ACC112 (cell line): ENCODE measurements at regions not wholly inside any gene's neighbourhood (a gene's known extent, or its start where the extent isn't known, plus 50 kb on each side); places are given as distances from the start of the nearest gene placed in this dataset.

Experiments used
- H2AFZ ChIP-seq: fragments of 200-600 bp; sonication (generic); one replicate; pipeline ENCODE4 v1.6.0; 2017; ENCODE audit warnings: antibody characterized with exemption, low read length; ENCODE audit not compliant: unreplicated experiment
- H3K27ac ChIP-seq: fragments of 200-600 bp; sonication (generic); 2 replicates; pipeline ENCODE4 v1.5.1; 2014; ENCODE audit warnings: low read depth, mild to moderate bottlenecking, antibody characterized with exemption, low read length, moderate library complexity
- H3K27me3 ChIP-seq: fragments of 200-600 bp; sonication (generic); 2 replicates; pipeline ENCODE4 v1.6.1; 2014; ENCODE audit warnings: mild to moderate bottlenecking, antibody characterized with exemption, low read length, moderate library complexity, mixed read lengths; ENCODE audit not compliant: insufficient read depth
- H3K36me3 ChIP-seq: fragments of 200-600 bp; sonication (generic); 2 replicates; pipeline ENCODE4 v1.6.1; 2016; ENCODE audit warnings: mild to moderate bottlenecking, antibody characterized with exemption, low read length, moderate library complexity, mixed read lengths; ENCODE audit not compliant: insufficient read depth
- H3K4me1 ChIP-seq: fragments of 200-600 bp; sonication (generic); one replicate; pipeline ENCODE4 v1.6.1; 2016; ENCODE audit warnings: low read length, mixed read lengths; ENCODE audit not compliant: insufficient read depth, unreplicated experiment, control insufficient read depth
- H3K4me3 ChIP-seq: fragments of 200-600 bp; sonication (generic); 2 replicates; pipeline ENCODE4 v1.5.1; 2014; ENCODE audit warnings: mild to moderate bottlenecking, low read depth, low read length
- H3K79me2 ChIP-seq: fragments of 200-600 bp; sonication (generic); one replicate; pipeline ENCODE4 v1.6.0; 2016; ENCODE audit warnings: low read length; ENCODE audit not compliant: control insufficient read depth, unreplicated experiment, insufficient read depth

- Histone ChIP-seq H3K27ac (no peak overlapping the region), H3K27me3 (peaks cover 13% of the 10 kb centered on the region), H3K4me1 (no peaks in the 10 kb centered on the region), H2AFZ (no peak overlapping the region), H3K79me2 (no peaks in the 10 kb centered on the region), H3K36me3 (no peaks in the 10 kb centered on the region), H3K4me3 (no peak overlapping the region)
Observed at GRCh38 chr10:124212702-124213101, 119.3 kb upstream of the CHST15 start.

DNA sequence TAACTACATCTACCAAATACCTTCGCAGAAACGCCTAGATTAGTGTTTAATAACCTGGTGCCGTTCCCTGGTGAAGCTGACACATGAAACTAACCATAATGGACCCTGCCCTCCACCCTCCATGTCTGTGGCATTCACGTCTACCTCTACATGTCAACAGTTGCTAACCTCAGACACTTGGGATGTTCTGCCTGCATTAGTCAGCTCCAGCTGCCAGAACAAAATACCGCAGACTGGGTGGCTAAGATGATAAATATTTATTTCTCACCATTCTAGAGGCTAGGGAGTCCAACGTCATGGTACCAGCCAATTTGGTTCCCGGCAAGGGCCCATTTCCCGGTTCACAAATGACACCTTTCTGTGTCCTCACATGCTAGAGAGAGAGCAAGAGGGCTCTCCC is 118.5 kb upstream of the CHST15 start:
- no peaks in the 10 kb centered on the region for H3K4me1 ChIP-seq
- H3K4me3 ChIP-seq, result no peak overlapping the region
- no peaks in the 10 kb centered on the region for H3K79me2 ChIP-seq
- no peak overlapping the region for H3K27ac ChIP-seq
- H3K27me3 ChIP-seq, result peaks cover 6% of the 10 kb centered on the region
- H2AFZ ChIP-seq, result no peak overlapping the region
- H3K36me3 ChIP-seq, result no peaks in the 10 kb centered on the region

GRCh38 chr10:124210263-124210662 is 116.9 kb upstream of the CHST15 start:
- no peaks in the 10 kb centered on the region for H3K27me3 ChIP-seq
- H2AFZ ChIP-seq, result no peak overlapping the region
- H3K79me2 ChIP-seq, result no peaks in the 10 kb centered on the region
- H3K36me3 ChIP-seq, result no peaks in the 10 kb centered on the region
- no peaks in the 10 kb centered on the region for H3K4me1 ChIP-seq
- no peak overlapping the region for H3K27ac ChIP-seq
- H3K4me3 ChIP-seq, result no peak overlapping the region

GRCh38 chr10:124207391-124207790 is 114.0 kb upstream of the CHST15 start:
- H3K4me3 ChIP-seq, result no peak overlapping the region
- no peaks in the 10 kb centered on the region for H3K79me2 ChIP-seq
- H3K27ac ChIP-seq, result no peak overlapping the region
- H3K36me3 ChIP-seq, result no peaks in the 10 kb centered on the region
- no peak overlapping the region for H2AFZ ChIP-seq
- no peaks in the 10 kb centered on the region for H3K4me1 ChIP-seq
- no peaks in the 10 kb centered on the region for H3K27me3 ChIP-seq

DNA sequence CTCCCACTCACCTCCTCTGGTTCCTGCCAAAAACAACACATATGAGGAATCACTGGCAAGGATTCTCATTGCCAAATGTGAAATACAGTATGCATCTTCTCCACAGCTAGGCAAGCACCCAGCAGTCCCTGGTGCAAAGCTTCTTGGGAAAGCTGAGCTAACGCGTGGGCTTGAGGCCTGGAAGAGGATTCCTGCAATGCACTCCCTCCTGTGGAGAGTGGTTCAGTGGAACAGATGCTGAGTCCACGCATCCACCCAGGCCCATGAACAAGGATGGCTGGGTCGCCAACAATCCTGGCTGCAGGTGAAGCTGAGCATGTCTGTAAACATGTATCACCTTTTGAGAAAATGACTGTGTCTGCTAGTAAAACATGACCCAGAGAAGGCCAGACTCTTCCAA is 113.2 kb upstream of the CHST15 start:
- Histone ChIP-seq H3K4me3 (no peak overlapping the region), H3K4me1 (no peaks in the 10 kb centered on the region)

GRCh38 chr10:124205432-124205831 is 112.0 kb upstream of the CHST15 start:
- H2AFZ ChIP-seq, result no peak overlapping the region
- no peak overlapping the region for H3K27ac ChIP-seq
- H3K79me2 ChIP-seq, result no peaks in the 10 kb centered on the region
- no peaks in the 10 kb centered on the region for H3K4me1 ChIP-seq
- no peaks in the 10 kb centered on the region for H3K36me3 ChIP-seq
- H3K4me3 ChIP-seq, result no peak overlapping the region
- no peaks in the 10 kb centered on the region for H3K27me3 ChIP-seq

More for the DNA sequence above, 113.2 kb upstream of the CHST15 start:
- Histone ChIP-seq H3K27ac (no peak overlapping the region), H3K27me3 (no peaks in the 10 kb centered on the region), H3K79me2 (no peaks in the 10 kb centered on the region), H3K36me3 (no peaks in the 10 kb centered on the region), H2AFZ (no peak overlapping the region)

DNA sequence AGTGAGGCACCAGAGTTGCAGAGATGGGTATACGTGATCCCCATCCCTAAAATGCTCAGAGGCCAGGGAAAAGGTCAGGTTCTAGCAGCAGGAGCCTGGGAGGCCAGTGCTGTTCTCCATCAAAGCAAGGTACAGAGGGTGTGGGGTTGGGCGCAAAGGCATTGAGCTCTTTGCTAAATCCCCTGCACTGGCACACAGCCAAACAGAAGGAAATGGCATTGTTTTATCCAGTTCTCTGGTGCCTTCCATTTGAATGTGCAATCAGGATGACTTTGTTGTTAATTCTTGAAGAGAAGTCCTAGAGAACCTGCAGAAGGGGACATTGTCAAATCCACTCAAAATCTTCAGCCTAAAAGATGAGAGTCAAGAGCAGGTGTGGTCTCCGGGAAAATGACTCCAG is 111.3 kb upstream of the CHST15 start:
- no peak overlapping the region for H3K4me3 ChIP-seq
- no peaks in the 10 kb centered on the region for H3K27me3 ChIP-seq
- H2AFZ ChIP-seq, result no peak overlapping the region
- no peak overlapping the region for H3K27ac ChIP-seq
- H3K79me2 ChIP-seq, result no peaks in the 10 kb centered on the region
- H3K4me1 ChIP-seq, result no peaks in the 10 kb centered on the region
- H3K36me3 ChIP-seq, result no peaks in the 10 kb centered on the region

- Histone ChIP-seq H3K27ac (no peak overlapping the region), H3K36me3 (no peaks in the 10 kb centered on the region), H3K4me3 (no peak overlapping the region), H3K27me3 (no peaks in the 10 kb centered on the region), H3K79me2 (no peaks in the 10 kb centered on the region), H2AFZ (no peak overlapping the region), H3K4me1 (no peaks in the 10 kb centered on the region)
Observed at GRCh38 chr10:124200011-124200410, 106.6 kb upstream of the CHST15 start.

DNA sequence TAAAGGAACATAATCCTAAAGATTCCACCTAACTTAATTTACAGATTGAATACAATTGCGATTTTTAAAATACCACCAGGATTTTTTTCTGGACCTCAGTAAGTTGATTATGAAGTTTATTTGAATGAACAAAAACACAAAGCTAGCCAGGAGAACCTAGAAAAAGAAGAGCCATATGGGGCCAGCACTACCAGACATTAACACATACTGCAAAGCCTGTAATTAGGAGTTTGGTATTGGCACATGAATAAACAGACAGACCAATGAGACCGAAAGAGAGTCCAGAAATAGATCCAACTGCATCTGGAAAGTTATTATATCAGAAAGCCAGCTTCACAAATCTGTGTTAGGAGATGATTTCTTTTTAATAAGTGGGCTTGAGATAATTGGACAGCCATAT is 105.5 kb upstream of the CHST15 start:
- H3K27me3 ChIP-seq, result no peaks in the 10 kb centered on the region
- H3K79me2 ChIP-seq, result no peaks in the 10 kb centered on the region
- H3K4me1 ChIP-seq, result no peaks in the 10 kb centered on the region
- H3K36me3 ChIP-seq, result no peaks in the 10 kb centered on the region
- no peak overlapping the region for H2AFZ ChIP-seq
- H3K4me3 ChIP-seq, result no peak overlapping the region
- no peak overlapping the region for H3K27ac ChIP-seq

- Histone ChIP-seq H3K36me3 (no peaks in the 10 kb centered on the region), H3K27me3 (no peaks in the 10 kb centered on the region), H2AFZ (no peak overlapping the region), H3K4me1 (no peaks in the 10 kb centered on the region), H3K79me2 (no peaks in the 10 kb centered on the region), H3K27ac (no peak overlapping the region), H3K4me3 (no peak overlapping the region)
Observed at GRCh38 chr10:124198125-124198501, 104.7 kb upstream of the CHST15 start.

DNA sequence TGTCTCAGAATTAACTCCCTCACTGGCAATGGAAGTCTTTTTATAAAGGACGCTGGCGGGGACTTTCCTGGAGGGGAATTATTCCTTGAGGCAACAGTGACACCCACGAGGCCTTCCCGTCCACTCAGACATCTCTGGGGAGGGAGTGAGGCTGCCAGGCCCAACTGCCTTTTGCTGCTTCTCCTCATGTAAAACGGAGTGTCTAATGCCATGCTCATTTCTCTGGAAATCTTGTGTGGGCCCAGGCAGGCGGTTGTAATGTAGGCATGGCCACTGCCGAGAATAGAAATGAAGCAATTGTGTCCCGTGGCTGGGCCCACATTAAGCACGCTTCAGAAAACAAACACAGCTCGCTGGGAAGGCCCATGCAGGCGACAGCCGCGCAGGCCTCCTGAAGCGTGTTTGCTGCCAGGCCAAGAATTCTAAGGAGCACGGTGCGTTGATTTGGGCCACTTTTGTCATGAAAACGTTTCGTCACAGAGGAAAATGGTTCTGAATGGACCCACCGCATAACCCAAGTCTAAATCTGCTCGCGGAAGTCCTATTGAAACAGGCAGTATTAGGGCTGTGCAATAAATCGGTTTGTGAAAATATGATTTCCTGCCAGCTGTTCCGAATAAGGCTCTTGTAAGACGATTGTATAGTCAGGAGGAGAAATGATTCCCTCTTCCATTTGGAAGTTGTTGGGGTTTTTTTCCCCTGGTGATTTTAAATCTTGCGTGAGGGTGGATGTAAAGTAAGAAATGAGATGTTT is 104.2 kb upstream of the CHST15 start:
- no peaks in the 10 kb centered on the region for H3K4me1 ChIP-seq
- no peaks in the 10 kb centered on the region for H3K27me3 ChIP-seq
- H3K36me3 ChIP-seq, result no peaks in the 10 kb centered on the region
- H3K79me2 ChIP-seq, result no peaks in the 10 kb centered on the region
- no peak overlapping the region for H3K4me3 ChIP-seq
- H2AFZ ChIP-seq, result no peak overlapping the region
- no peak overlapping the region for H3K27ac ChIP-seq
